SU-DHL-6 (cell line): ENCODE measurements at regions not wholly inside any gene's neighbourhood (a gene's known extent, or its start where the extent isn't known, plus 50 kb on each side); places are given as distances from the start of the nearest gene placed in this dataset.

Experiments
- H2AFZ ChIP-seq: fragments of 200-600 bp; sonication (generic); 2 replicates; pipeline ENCODE4 v1.6.1; 2014; ENCODE audit warnings: low read depth, mild to moderate bottlenecking, moderate library complexity, mixed read lengths, antibody characterized with exemption, low read length; ENCODE audit not compliant: severe bottlenecking
- H3F3A ChIP-seq: fragments of 200-600 bp; shearing (Covaris generic); 2 replicates; pipeline ENCODE4 v1.6.0; 2016; ENCODE audit warnings: antibody characterized with exemption, mild to moderate bottlenecking; ENCODE audit not compliant: insufficient read depth
- H3K27ac ChIP-seq: fragments of 200-600 bp; sonication (generic); 2 replicates; pipeline ENCODE4 v1.5.1; 2016; ENCODE audit warnings: low read depth, mild to moderate bottlenecking, low read length, moderate library complexity, mixed read lengths
- H3K27me3 ChIP-seq: fragments of 200-600 bp; sonication (generic), shearing (Covaris generic); 2 replicates; pipeline ENCODE4 v1.6.0; 2014; ENCODE audit warnings: mild to moderate bottlenecking, low read length
- H3K36me3 ChIP-seq: fragments of 200-600 bp; sonication (generic); 2 replicates; pipeline ENCODE4 v1.6.1; 2014; ENCODE audit warnings: mild to moderate bottlenecking, low read length, mixed read lengths
- H3K4me2 ChIP-seq: fragments of 300-600, 200-600 bp; shearing (Covaris generic), sonication (generic); 2 replicates; pipeline ENCODE4 v1.6.0; 2014; ENCODE audit warnings: low read length, low read depth, mild to moderate bottlenecking; ENCODE audit not compliant: poor library complexity, severe bottlenecking
- H3K4me3 ChIP-seq: fragments of 200-600 bp; sonication (generic); 2 replicates; pipeline ENCODE4 v1.5.1; 2014; ENCODE audit warnings: antibody characterized with exemption, low read length, mild to moderate bottlenecking, mixed read lengths; ENCODE audit not compliant: insufficient read depth, poor library complexity, severe bottlenecking
- H3K79me2 ChIP-seq: fragments of 200-600 bp; sonication (generic); 2 replicates; pipeline ENCODE4 v1.6.1; 2014; ENCODE audit warnings: mild to moderate bottlenecking, low read length, moderate library complexity; ENCODE audit not compliant: insufficient read depth
- H3K9ac ChIP-seq: fragments of 200-600 bp; sonication (generic); 2 replicates; pipeline ENCODE4 v1.7.0; 2014; ENCODE audit warnings: mild to moderate bottlenecking, low read length
- H3K9me2 ChIP-seq: fragments of 200-600 bp; sonication (generic); replicated peaks from 2 replicates; pipeline ENCODE4 v1.6.1; 2014; ENCODE audit warnings: low read length; ENCODE audit not compliant: insufficient read depth
- H3K9me3 ChIP-seq: fragments of 200-600 bp; sonication (generic); 2 replicates; pipeline ENCODE4 v1.6.1; 2014; ENCODE audit warnings: low read length, mixed read lengths; ENCODE audit not compliant: insufficient read depth
- H4K20me1 ChIP-seq: fragments of 200-600 bp; sonication (generic); 2 replicates; pipeline ENCODE4 v1.6.1; 2014; ENCODE audit warnings: low read depth, mild to moderate bottlenecking, antibody characterized with exemption, low read length, moderate library complexity, mixed read lengths
- CTCF ChIP-seq: fragments of 200-600 bp; sonication (generic); IDR thresholded peaks from one replicate; pipeline ENCODE4 v1.5.1; 2017; ENCODE audit warnings: antibody characterized with exemption, mild to moderate bottlenecking, low read length, moderate library complexity; ENCODE audit not compliant: insufficient read depth, poor library complexity, severe bottlenecking
- EZH2phosphoT487 ChIP-seq: fragments of 200-600 bp; sonication (generic), shearing (Covaris generic); conservative IDR thresholded peaks from 2 replicates; pipeline ENCODE4 v1.6.1; 2018; ENCODE audit warnings: mild to moderate bottlenecking, antibody characterized with exemption, low read length, moderate library complexity, mixed read lengths

GRCh38 chr16:49913720-49914119, 57.8 kb upstream of the ZNF423 start:
- no peak for TF ChIP-seq CTCF
- no peak for TF ChIP-seq EZH2phosphoT487
- H3K79me2 ChIP-seq, result no peaks in the 10 kb centered on the region
- H4K20me1 ChIP-seq, result no peaks in the 10 kb centered on the region
- H3K36me3 ChIP-seq, result no peaks in the 10 kb centered on the region
- no peaks in the 10 kb centered on the region for H3K9me2 ChIP-seq
- no peaks in the 10 kb centered on the region for H3K9me3 ChIP-seq
- H3K9ac ChIP-seq, result no peak overlapping the region
- H3K4me3 ChIP-seq, result no peak overlapping the region
- no peak overlapping the region for H3K27ac ChIP-seq
- H3K27me3 ChIP-seq, result no peaks in the 10 kb centered on the region
- no peak overlapping the region for H3K4me2 ChIP-seq
- no peaks in the 10 kb centered on the region for H3F3A ChIP-seq
- no peak overlapping the region for H2AFZ ChIP-seq

- Histone ChIP-seq H3F3A (no peaks in the 10 kb centered on the region), H3K36me3 (no peaks in the 10 kb centered on the region), H3K9ac (no peak overlapping the region), H3K79me2 (no peaks in the 10 kb centered on the region), H3K9me3 (no peaks in the 10 kb centered on the region), H3K4me2 (no peak overlapping the region), H3K27me3 (no peaks in the 10 kb centered on the region), H3K4me3 (no peak overlapping the region), H4K20me1 (no peaks in the 10 kb centered on the region), H2AFZ (no peak overlapping the region), H3K27ac (no peak overlapping the region), H3K9me2 (no peaks in the 10 kb centered on the region)
- TF ChIP-seq CTCF (no peak), EZH2phosphoT487 (no peak)
Observed at GRCh38 chr16:49914657-49915056, 58.7 kb upstream of the ZNF423 start.

DNA sequence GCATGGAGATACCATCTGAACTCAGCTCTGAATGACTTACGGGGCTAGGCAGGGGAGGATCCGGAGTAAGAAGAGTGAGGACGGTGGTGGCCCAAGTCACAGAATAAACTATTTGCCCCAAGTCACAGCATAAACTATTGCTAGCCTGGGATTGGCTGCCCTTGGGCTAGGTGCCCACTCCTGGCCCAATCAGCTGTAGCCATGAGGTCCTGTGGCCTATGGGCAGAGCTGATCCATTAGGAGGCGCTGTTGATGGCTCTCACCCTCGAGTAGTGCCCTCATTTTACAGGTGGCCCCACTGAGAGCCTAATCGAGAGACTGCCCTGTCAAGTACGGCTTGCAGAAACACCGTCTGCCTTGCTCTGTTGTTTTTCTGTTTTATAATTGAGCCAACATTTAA, 62.3 kb upstream of the ZNF423 start:
- Histone ChIP-seq H3K9me3 (no peaks in the 10 kb centered on the region), H2AFZ (no peak overlapping the region), H3K4me3 (no peak overlapping the region), H3K27ac (no peak overlapping the region), H3K79me2 (no peaks in the 10 kb centered on the region), H3K36me3 (no peaks in the 10 kb centered on the region), H3K27me3 (no peaks in the 10 kb centered on the region), H3K9me2 (no peaks in the 10 kb centered on the region), H3K9ac (no peak overlapping the region), H3F3A (no peaks in the 10 kb centered on the region), H3K4me2 (no peak overlapping the region), H4K20me1 (no peaks in the 10 kb centered on the region)
- TF ChIP-seq CTCF (no peak), EZH2phosphoT487 (no peak)

- TF ChIP-seq CTCF, result no peak
- TF ChIP-seq EZH2phosphoT487, result no peak
- H3K27me3 ChIP-seq, result no peaks in the 10 kb centered on the region
- H4K20me1 ChIP-seq, result no peaks in the 10 kb centered on the region
- no peak overlapping the region for H3K9ac ChIP-seq
- H3K4me2 ChIP-seq, result no peak overlapping the region
- H3K4me3 ChIP-seq, result no peak overlapping the region
- H3K27ac ChIP-seq, result no peak overlapping the region
- no peaks in the 10 kb centered on the region for H3K9me3 ChIP-seq
- H3K36me3 ChIP-seq, result no peaks in the 10 kb centered on the region
- H3K9me2 ChIP-seq, result no peaks in the 10 kb centered on the region
- H3F3A ChIP-seq, result no peaks in the 10 kb centered on the region
- H2AFZ ChIP-seq, result no peak overlapping the region
- H3K79me2 ChIP-seq, result no peaks in the 10 kb centered on the region
Observed at GRCh38 chr16:49919327-49919726, 63.4 kb upstream of the ZNF423 start.
